ENCODE measurements at regions not wholly inside any gene's neighbourhood (a gene's known extent, or its start where the extent isn't known, plus 50 kb on each side); places are given as distances from the start of the nearest gene placed in this dataset.

GRCh38 chr13:77383097-77383496, 56.2 kb upstream of the MYCBP2 start:
- 56% methylated on average over 4 of the region's 4 CpGs for WGBS (ENCODE audit: low lambda C conversion rate)
- Histone ChIP-seq H3K27me3 (ENCODE audit: insufficient read depth) (no peaks in the 10 kb centered on the region), H3K4me3 (ENCODE audit: low read depth in 2 of 2, low read length in 1 of 2) (no peak overlapping the region), H3K79me2 (ENCODE audit: insufficient read depth) (no peaks in the 10 kb centered on the region), H3F3A (replicated peaks; ENCODE audit: insufficient read depth) (no peaks in the 10 kb centered on the region), H4K20me1 (ENCODE audit: insufficient read depth) (no peaks in the 10 kb centered on the region), H3K36me3 (replicated peaks in 1 of 2; ENCODE audit: control insufficient read depth in 1 of 2, insufficient read depth in 2 of 2, low read length in 1 of 2) (no peaks in the 10 kb centered on the region), H3K4me2 (no peak overlapping the region), H3K9me2 (no peaks in the 10 kb centered on the region), H3K9me3 (no peaks in the 10 kb centered on the region), H2AFZ (ENCODE audit: low read depth) (no peak overlapping the region), H3K4me1 (ENCODE audit: control insufficient read depth in 1 of 2, insufficient read depth in 2 of 2, low read depth in 1 of 2, low read length in 1 of 2) (no peaks in the 10 kb centered on the region; a peak in 1 of 4 replicates), H3K9ac (no peak overlapping the region), H3K27ac (ENCODE audit: low read depth in 2 of 2, low read length in 1 of 2) (peak overlapping the region in 1 of 2 experiments; percentile 28; a peak in 1 of 4 replicates)
- TF ChIP-seq POLR2AphosphoS5 (IDR thresholded peaks at IDR 0.05; ENCODE audit: low read depth, low read length) (no peak), USF1 (IDR thresholded peaks at IDR 0.05; ENCODE audit: borderline replicate concordance, low read depth) (no peak), USF2 (IDR thresholded peaks at IDR 0.05; ENCODE audit: borderline replicate concordance, low read depth, low read length) (no peak), GATA2 (CRISPR knock-in tag; IDR thresholded peaks at IDR 0.05) (no peak), ZBTB33 (IDR thresholded peaks at IDR 0.05; ENCODE audit: borderline replicate concordance, low read depth) (no peak), RAD21 (IDR thresholded peaks at IDR 0.05; ENCODE audit: low read length) (no peak), RCOR1 (IDR thresholded peaks at IDR 0.05; ENCODE audit: low read length) (no peak), SMC3 (IDR thresholded peaks at IDR 0.05; ENCODE audit: low read depth, low read length) (no peak), TCF12 (IDR thresholded peaks at IDR 0.05) (no peak), TAF1 (IDR thresholded peaks at IDR 0.05; ENCODE audit: borderline replicate concordance, low read depth, low read length) (no peak), CHD2 (IDR thresholded peaks at IDR 0.05; ENCODE audit: low read length, partially characterized antibody) (no peak), PBX3 (IDR thresholded peaks at IDR 0.05) (no peak), RFX5 (IDR thresholded peaks at IDR 0.05; ENCODE audit: low read length) (no peak), NRF1 (IDR thresholded peaks at IDR 0.05; ENCODE audit: low read depth, low read length) (no peak), REST (IDR thresholded peaks at IDR 0.05; ENCODE audit: low read depth, low read length) (no peak), FOSL2 (IDR thresholded peaks at IDR 0.05; ENCODE audit: borderline replicate concordance, low read depth) (no peak), NFIC (IDR thresholded peaks at IDR 0.05; ENCODE audit: borderline replicate concordance) (no peak), RXRA (IDR thresholded peaks at IDR 0.05; ENCODE audit: borderline replicate concordance, low read depth) (no peak), SIN3A (IDR thresholded peaks at IDR 0.05; ENCODE audit: borderline replicate concordance, low read depth, low read length) (no peak), MAX (IDR thresholded peaks at IDR 0.05; ENCODE audit: low read depth) (no peak)
- DNase-seq, result no peak
- ChIA-PET CTCF (no interaction called here), POLR2A (no interaction called here)
